IMR-90 (cell line): ENCODE measurements at regions not wholly inside any gene's neighbourhood (a gene's known extent, or its start where the extent isn't known, plus 50 kb on each side); places are given as distances from the start of the nearest gene placed in this dataset.

Experiments used
- ATAC-seq: fragments of 200-7000 bp; cut with Tn5 transposase; 2 replicates; pipeline ENCODE4 v1.9.1; 2020; ENCODE audit warnings: low read depth, mild to moderate bottlenecking, moderate library complexity
- BruUV-seq: library from RNA; stranded (reverse); fragments of 400-500 nt; replicated peaks from 2 replicates; lab custom pipeline; 2021; lab: Mats Ljungman, UMichigan
- CTCF ChIA-PET: fragments of 300-600 bp; formaldehyde crosslinking; extraction: SDS; loops from one replicate; lab custom pipeline; 2021; ENCODE audit warnings: antibody characterized with exemption; lab: Yijun Ruan, JAX
- POLR2A ChIA-PET: fragments of 300-600 bp; sonication (Branson Sonifier 250); formaldehyde crosslinking; loops from one replicate; lab custom pipeline; 2022; ENCODE audit warnings: antibody characterized with exemption; ENCODE audit not compliant: unreplicated experiment; lab: Charles Lee
- DNase-seq: peaks from one replicate; pipeline ENCODE4 v3.0.0; 2013
- H2AFZ ChIP-seq: replicated peaks from 2 replicates; pipeline ENCODE3; 2013; ENCODE audit warnings: low read length, mild to moderate bottlenecking; ENCODE audit not compliant: poor library complexity
- H2AK5ac ChIP-seq: 2 replicates; pipeline ENCODE4 v1.6.1; 2013; ENCODE audit warnings: low read depth, low read length, inconsistent platforms
- H2AK9ac ChIP-seq: replicated peaks from 2 replicates; pipeline ENCODE3; 2013; ENCODE audit warnings: mild to moderate bottlenecking, low read depth, low read length, moderate library complexity; ENCODE audit not compliant: poor library complexity
- H2BK120ac ChIP-seq: 2 replicates; pipeline ENCODE4 v1.6.1; 2013; ENCODE audit warnings: low read depth, low read length, inconsistent platforms
- H2BK15ac ChIP-seq: 3 replicates; pipeline ENCODE4 v1.6.1; 2013; ENCODE audit warnings: low read depth, low read length, inconsistent platforms
- H2BK20ac ChIP-seq: 2 replicates; pipeline ENCODE4 v1.6.1; 2013; ENCODE audit warnings: low read depth, mild to moderate bottlenecking, inconsistent platforms, low read length, moderate library complexity
- H2BK5ac ChIP-seq: 2 replicates; pipeline ENCODE4 v1.6.1; 2013; ENCODE audit warnings: mild to moderate bottlenecking, low read depth, low read length, inconsistent platforms; ENCODE audit not compliant: poor library complexity, severe bottlenecking
- H3K14ac ChIP-seq: replicated peaks from 2 replicates; pipeline ENCODE4 v1.6.1; 2013; ENCODE audit warnings: low read depth, low read length, inconsistent platforms
- H3K18ac ChIP-seq: 2 replicates; pipeline ENCODE4 v1.6.1; 2013; ENCODE audit warnings: low read depth, low read length, control low read depth
- H3K23ac ChIP-seq: 2 replicates; pipeline ENCODE4 v1.6.1; 2013; ENCODE audit warnings: low read depth, low read length, inconsistent platforms
- H3K27ac ChIP-seq: 2 replicates; pipeline ENCODE4 v1.5.1; 2013; ENCODE audit warnings: mild to moderate bottlenecking, control low read depth, low read length; ENCODE audit not compliant: insufficient read depth
- H3K27me3 ChIP-seq: 2 replicates; pipeline ENCODE4 v1.6.1; 2013; ENCODE audit warnings: low read length; ENCODE audit not compliant: control insufficient read depth, insufficient read depth
- H3K36me3 ChIP-seq: 2 replicates; pipeline ENCODE4 v1.6.1; 2013; ENCODE audit warnings: low read length, mixed read lengths; ENCODE audit not compliant: control insufficient read depth, insufficient read depth
- H3K4ac ChIP-seq: 2 replicates; pipeline ENCODE4 v1.6.1; 2013; ENCODE audit warnings: low read depth, low read length, inconsistent platforms
- H3K4me1 ChIP-seq: 2 replicates; pipeline ENCODE4 v1.6.1; 2013; ENCODE audit warnings: low read length, mixed read lengths; ENCODE audit not compliant: control insufficient read depth, insufficient read depth
- H3K4me2 ChIP-seq: 2 replicates; pipeline ENCODE4 v1.6.1; 2013; ENCODE audit warnings: low read depth, mild to moderate bottlenecking, control low read depth, low read length, moderate library complexity
- H3K4me3 ChIP-seq: 2 replicates; pipeline ENCODE4 v1.5.1; 2013; ENCODE audit warnings: low read depth, mild to moderate bottlenecking, control low read depth, low read length, moderate library complexity; ENCODE audit not compliant: insufficient read depth
- H3K56ac ChIP-seq: 2 replicates; pipeline ENCODE4 v1.6.1; 2013; ENCODE audit warnings: low read length, inconsistent platforms; ENCODE audit not compliant: insufficient read depth; ENCODE audit errors: extremely low read depth
- H3K79me1 ChIP-seq, 2 experiments: 2 replicates each; pipeline ENCODE4 v1.6.1; 2013; ENCODE audit warnings: low read length in 2 of 2, inconsistent platforms in 1 of 2, low read depth in 1 of 2
- H3K9ac ChIP-seq: 2 replicates; pipeline ENCODE4 v1.6.1; 2013; ENCODE audit warnings: low read depth, low read length, control low read depth
- H3K9me1 ChIP-seq: 2 replicates; pipeline ENCODE4 v1.6.1; 2013; ENCODE audit warnings: low read length, inconsistent platforms; ENCODE audit not compliant: insufficient read depth
- H3K9me3 ChIP-seq: 2 replicates; pipeline ENCODE4 v1.6.1; 2013; ENCODE audit warnings: low read length; ENCODE audit not compliant: control insufficient read depth, insufficient read depth
- H4K20me1 ChIP-seq: 2 replicates; pipeline ENCODE4 v1.6.1; 2013; ENCODE audit warnings: low read length, inconsistent platforms; ENCODE audit not compliant: insufficient read depth
- H4K5ac ChIP-seq: 2 replicates; pipeline ENCODE4 v1.6.1; 2013; ENCODE audit warnings: mild to moderate bottlenecking, low read depth, low read length, control low read depth
- H4K8ac ChIP-seq, 2 experiments: 2 replicates each; pipeline ENCODE4 v1.6.1; 2013; ENCODE audit warnings: low read depth in 2 of 2, low read length in 2 of 2, control low read depth in 1 of 2, inconsistent platforms in 1 of 2
- H4K91ac ChIP-seq: 2 replicates; pipeline ENCODE4 v1.6.1; 2013; ENCODE audit warnings: low read depth, low read length, inconsistent platforms; ENCODE audit not compliant: insufficient read depth
- CHD1 ChIP-seq: IDR thresholded peaks from 2 replicates; pipeline ENCODE4 v1.6.1; 2012; ENCODE audit warnings: low read depth, low read length, improper control_type of control experiment
- CTCF ChIP-seq: conservative IDR thresholded peaks from 2 replicates; pipeline ENCODE4 v1.5.1; 2012; ENCODE audit warnings: mild to moderate bottlenecking, low read depth, low read length, improper control_type of control experiment
- MAFK ChIP-seq: IDR thresholded peaks from 2 replicates; pipeline ENCODE4 v1.6.1; 2012; ENCODE audit warnings: low read depth, low read length, improper control_type of control experiment
- MAZ ChIP-seq: IDR thresholded peaks from 2 replicates; pipeline ENCODE4 v1.6.1; 2012; ENCODE audit warnings: low read depth, mild to moderate bottlenecking, low read length, improper control_type of control experiment, moderate library complexity, borderline replicate concordance
- RAD21 ChIP-seq: IDR thresholded peaks from 2 replicates; pipeline ENCODE4 v1.6.1; 2012; ENCODE audit warnings: low read length, improper control_type of control experiment
- SMC3 ChIP-seq: fragments of 150-350 bp; IDR thresholded peaks from 2 replicates; pipeline ENCODE4 v1.6.1; 2016; ENCODE audit warnings: low read depth, mild to moderate bottlenecking, antibody characterized with exemption, low read length, moderate library complexity
- WGBS, 2 experiments: methylation state at CpG; one replicate each; pipeline versions ENCODE4 v1.1.5 to v1.1.7; 2013; ENCODE audit warnings: missing lambda C conversion rate in 2 of 2; ENCODE audit not compliant: insufficient read length in 1 of 2; ENCODE audit errors: extremely low coverage in 2 of 2; 5-methylcytosine and 5-hydroxymethylcytosine counted together
- dilution Hi-C: fragments of 300-500 bp; cut with HindIII; formaldehyde crosslinking; loops from one replicate; pipeline ENCODE4 v1.14.3; 2018; ENCODE audit warnings: low sequenced_read_pairs; ENCODE audit not compliant: unreplicated experiment
- in situ Hi-C: fragments of 300-500 bp; cut with MboI; formaldehyde crosslinking; loops from 3 replicates; pipeline ENCODE4 v1.14.3; 2019; ENCODE audit warnings: low sequenced_read_pairs, inconsistent platforms, mixed read lengths
- intact Hi-C: fragments of 100-400 bp; cut with micrococcal nuclease; formaldehyde crosslinking; loops from 2 replicates; pipeline ENCODE4 v1.10.0; 2022

- Histone ChIP-seq H4K91ac (no peak overlapping the region), H2BK5ac (no peak overlapping the region), H4K20me1 (no peaks in the 10 kb centered on the region), H3K9me1 (no peaks in the 10 kb centered on the region), H3K14ac (no peak overlapping the region), H3K36me3 (no peaks in the 10 kb centered on the region), H3K27me3 (no peaks in the 10 kb centered on the region), H3K79me1 (no peaks in the 10 kb centered on the region), H2AK9ac (no peak overlapping the region), H3K27ac (no peak overlapping the region), H3K56ac (no peak overlapping the region), H3K18ac (no peak overlapping the region), H2AFZ (no peak overlapping the region), H3K4me1 (no peaks in the 10 kb centered on the region), H3K9ac (no peak overlapping the region), H3K4me2 (no peak overlapping the region), H2BK20ac (no peak overlapping the region), H3K4me3 (no peak overlapping the region), H2BK120ac (no peak overlapping the region), H3K9me3 (no peaks in the 10 kb centered on the region), H4K8ac (0 out of 4 replicates have a peak overlapping the region, but pooled peaks of 1 of the 2 experiments have one; percentile 6), H2AK5ac (no peak overlapping the region), H3K23ac (no peak overlapping the region), H3K4ac (no peak overlapping the region), H4K5ac (no peak overlapping the region), H2BK15ac (no peak overlapping the region)
- POLR2A ChIA-PET, result no interaction called here
- DNase-seq (peak; percentile 60), ATAC-seq (peak; percentile 73)
- in situ Hi-C loops, result no loop called here
- CTCF ChIA-PET, result interaction anchor here (1.1 kb wide), 1 partner anchor 383 kb away, joined by 4 read pairs; no protein-coding TSS in a partner anchor
- no TSS peak for BruUV-seq
- WGBS, 2 experiments, result 50% methylated on average over 1 of the region's 5 CpGs; no CpG with 5 or more reads in 1 of the 2 experiments
- dilution Hi-C loops, result no loop called here
- intact Hi-C loops, result no loop called here
- TF ChIP-seq CTCF (peak; percentile 68), RAD21 (peak; percentile 56), MAZ (no peak), SMC3 (peak; percentile 32; the same call in 1 of the 2 replicates), CHD1 (no peak), MAFK (no peak)
Measured at GRCh38 chr12:91361864-91362263, 179.2 kb upstream of the DCN start.
